ENCODE measurements at regions not wholly inside any gene's neighbourhood (a gene's known extent, or its start where the extent isn't known, plus 50 kb on each side); places are given as distances from the start of the nearest gene placed in this dataset.

- TF ChIP-seq EZH2 (IDR thresholded peaks at IDR 0.05) (no peak), POLR2AphosphoS5 (IDR thresholded peaks at IDR 0.05; ENCODE audit: borderline replicate concordance, low read depth, low read length) (no peak), FOXP2 (optimal IDR thresholded peaks at IDR 0.05; ENCODE audit: control extremely low read depth, extremely low read length, insufficient read depth) (no peak)
Measured at GRCh38 chr4:149923736-149924135, 108.1 kb upstream of the IQCM start.

Data from SK-N-MC (cell line).